HG03108 (cell line): ENCODE measurements at regions not wholly inside any gene's neighbourhood (a gene's known extent, or its start where the extent isn't known, plus 50 kb on each side); places are given as distances from the start of the nearest gene placed in this dataset.

Experiments used
- ATAC-seq: cut with Tn5 transposase; IDR thresholded peaks from one replicate; pipeline ENCODE4 v1.9.1; 2021; ENCODE audit warnings: moderate library complexity; ENCODE audit not compliant: unreplicated experiment

DNA sequence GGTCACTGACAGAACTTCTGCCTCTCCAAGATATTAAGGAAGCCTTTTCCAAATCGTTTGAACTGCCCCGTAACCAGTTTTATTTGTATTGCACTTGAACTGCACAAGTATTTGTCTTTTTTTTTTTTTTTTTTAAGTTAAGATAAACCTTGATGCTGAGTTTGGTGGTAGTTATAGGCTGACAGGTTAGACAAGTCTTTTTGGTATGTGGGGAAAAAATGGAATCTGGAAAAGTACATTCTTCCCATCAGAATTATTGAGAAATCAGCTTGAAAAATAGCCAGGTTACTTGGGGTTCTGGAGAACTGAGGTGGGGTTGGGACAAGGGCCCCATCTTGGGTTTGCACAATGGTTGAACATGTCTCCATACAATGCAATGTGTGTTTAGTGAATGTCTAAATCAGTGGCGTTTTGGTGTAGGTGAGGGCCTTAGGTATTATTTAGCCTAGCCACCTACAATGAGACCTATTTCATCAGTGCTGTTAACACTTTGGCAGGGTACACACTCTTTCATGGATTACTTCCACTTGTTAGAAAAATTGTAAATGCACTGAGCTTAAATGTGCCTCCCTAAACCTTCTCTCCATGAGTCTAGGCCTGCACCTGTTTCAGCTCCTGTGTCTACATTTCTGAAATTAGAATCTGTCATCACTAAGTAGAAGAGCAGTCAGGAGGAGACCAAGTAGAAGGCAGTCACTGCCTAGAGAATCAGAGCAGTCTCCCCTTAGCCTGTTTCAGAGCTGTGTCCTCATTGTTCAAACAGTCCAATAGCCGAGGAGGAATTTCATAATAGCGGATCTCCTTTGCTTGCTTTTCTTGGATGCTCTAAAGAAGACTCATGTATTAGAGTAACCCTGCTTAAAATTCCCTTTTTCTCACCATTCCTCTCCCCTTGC is 140.0 kb upstream of the HMHB1 start:
- no peak for ATAC-seq

DNA sequence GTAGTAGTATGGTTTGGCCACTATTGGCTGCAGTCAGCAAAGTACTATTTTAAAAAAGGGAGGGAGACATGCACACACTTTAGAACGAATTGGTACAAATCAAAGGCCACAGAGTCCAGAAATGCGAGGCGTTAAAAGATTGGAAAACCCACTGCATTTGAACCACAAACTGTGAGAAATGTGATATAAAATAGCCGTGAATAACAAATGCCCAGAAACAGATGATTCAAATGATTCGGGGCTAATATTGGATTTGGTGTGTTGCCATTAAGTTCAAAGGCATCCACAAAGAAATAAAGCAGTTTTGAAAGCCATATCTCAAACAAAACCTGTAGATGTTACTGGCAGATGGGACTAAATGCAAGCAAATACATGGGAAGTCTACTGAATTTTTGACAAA is 140.9 kb upstream of the HMHB1 start:
- ATAC-seq: no peak

DNA sequence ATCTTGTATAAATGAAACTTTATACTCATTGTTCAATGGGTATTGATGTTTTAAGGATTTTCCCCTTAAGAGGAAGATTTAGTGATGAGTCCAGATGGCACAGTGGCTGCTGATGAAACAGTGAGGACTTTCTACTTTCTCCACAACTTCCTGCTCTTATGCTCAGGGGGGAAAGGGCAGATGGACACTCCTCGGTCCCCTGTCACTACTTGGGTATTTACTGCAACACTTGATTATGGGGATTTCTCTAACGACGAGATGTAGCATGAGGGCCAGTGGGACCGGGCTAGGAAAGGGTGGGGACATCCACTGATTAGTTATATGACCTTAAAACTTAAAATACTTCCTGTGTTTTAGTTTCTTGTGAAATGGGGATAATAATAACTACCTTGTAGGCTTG is 146.1 kb upstream of the HMHB1 start:
- ATAC-seq: no peak

DNA sequence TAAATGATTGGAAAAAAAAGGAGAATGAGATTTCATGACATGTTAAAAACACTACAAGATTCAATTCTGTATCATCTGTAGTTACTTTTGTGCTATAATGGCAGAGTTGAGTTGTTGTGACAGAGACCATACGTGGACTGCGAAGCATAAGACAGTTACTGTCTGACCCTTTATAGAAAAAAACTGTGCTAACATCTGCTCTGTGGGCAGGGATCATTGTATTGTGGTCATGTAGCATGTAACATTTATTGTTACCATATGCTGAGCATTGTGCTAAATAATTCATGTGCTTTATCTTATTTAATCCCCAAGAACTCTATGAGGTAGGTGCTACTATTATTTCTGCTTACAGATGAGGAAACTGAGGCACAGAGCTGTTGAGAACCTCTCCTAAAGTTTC is 147.3 kb upstream of the HMHB1 start:
- ATAC-seq: no peak

DNA sequence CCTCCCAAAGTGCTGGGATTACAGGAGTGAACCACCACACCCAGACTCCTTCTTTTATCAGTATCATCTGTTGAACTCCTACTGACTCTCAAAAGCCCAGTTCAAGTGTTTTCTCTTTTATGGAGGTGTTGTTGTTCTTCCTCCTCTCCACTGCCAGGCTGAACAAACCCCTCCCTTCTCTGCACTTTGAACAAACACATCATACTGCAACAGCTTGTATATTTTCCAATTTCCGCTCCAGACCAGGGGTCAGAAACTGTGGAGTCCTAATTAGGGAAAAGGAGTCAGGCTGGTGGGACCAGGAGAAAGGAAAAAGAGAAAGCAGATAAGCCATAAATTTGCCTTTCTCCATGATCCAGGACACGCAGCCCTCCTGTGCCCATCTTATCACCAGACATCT is 148.1 kb upstream of the HMHB1 start:
- ATAC-seq: no peak

DNA sequence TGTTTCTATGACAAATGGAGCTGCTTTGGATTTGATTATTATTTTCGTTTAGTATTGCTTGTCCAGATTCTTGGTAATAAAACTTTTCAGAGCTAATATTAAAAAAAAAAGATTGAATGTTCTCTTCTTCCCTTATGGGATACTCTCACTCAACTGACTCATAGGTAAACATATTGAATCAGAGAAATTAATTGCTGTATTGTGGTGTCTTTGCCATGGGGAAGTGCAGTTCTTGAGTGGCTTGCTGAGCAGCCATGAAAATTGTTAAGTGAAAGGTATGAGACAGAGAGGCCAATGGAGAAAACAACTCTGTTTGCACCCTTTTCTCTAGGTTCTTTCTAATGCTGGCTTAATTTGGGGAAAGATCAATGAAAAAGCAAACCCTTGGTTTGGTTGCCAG is 149.9 kb upstream of the HMHB1 start:
- ATAC-seq: no peak

DNA sequence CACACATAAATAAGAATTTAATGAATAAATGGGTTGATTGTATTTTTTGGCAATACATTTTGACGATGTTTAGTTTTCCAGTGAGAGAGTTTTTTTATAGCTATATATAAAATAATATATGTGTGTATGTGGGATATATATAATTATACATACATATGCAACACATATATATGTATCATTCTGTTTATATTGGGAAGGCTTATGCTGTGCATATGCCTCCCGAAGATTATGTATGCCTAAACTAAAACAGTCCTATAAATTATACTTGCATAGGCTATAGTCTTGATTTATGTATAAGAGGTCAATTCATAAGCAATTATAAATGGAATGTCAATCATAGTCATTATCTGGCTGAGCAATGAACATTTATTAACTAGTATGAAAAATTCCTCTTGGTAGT is 151.3 kb upstream of the HMHB1 start:
- no peak for ATAC-seq

DNA sequence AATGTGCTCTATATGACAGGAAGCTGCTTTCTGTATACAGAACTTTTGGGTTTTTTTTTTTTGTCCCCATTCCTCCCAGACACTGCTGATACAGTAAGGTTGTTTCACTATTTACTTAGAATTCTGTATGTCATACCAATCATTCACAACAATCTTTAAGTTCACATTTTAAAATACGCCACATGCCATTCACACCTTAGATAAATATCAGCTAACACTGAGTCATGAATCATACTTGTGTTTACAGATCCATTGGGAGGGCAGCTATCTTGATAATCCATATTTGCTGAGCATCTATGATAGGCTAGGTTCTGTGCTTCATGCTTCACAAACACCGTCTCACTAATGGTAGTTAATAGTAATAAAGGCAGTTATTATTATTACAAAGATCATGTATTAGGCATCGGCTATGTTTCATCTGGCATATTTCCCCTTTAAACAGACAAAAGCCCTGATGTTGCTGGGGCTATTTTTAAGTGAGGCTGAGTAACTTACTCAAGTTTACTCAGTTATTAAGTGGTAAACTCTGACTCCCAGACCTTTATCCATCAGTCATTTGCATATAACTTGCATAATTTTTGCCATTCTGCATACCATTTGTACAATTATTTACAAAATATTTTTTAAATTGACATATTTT is 152.2 kb upstream of the HMHB1 start:
- ATAC-seq: no peak

DNA sequence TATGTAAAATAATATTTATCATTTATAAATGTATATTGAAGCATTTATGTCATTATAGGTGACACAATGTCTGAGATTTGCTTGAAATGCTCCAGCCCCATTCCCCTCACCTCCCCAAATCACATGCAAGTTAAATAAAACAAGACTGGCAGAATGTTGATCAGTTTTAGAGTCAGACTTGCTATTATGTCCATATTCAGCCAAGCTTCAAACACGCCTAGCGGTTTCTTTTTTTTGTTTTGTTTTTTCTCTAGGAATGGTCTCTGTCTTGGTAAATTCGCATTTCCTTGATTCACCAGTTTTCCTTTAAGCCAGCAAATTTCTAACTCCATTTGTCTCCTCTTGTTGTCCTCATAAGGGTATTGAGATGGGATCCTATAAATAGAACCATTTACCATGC is 153.0 kb upstream of the HMHB1 start:
- ATAC-seq: no peak

DNA sequence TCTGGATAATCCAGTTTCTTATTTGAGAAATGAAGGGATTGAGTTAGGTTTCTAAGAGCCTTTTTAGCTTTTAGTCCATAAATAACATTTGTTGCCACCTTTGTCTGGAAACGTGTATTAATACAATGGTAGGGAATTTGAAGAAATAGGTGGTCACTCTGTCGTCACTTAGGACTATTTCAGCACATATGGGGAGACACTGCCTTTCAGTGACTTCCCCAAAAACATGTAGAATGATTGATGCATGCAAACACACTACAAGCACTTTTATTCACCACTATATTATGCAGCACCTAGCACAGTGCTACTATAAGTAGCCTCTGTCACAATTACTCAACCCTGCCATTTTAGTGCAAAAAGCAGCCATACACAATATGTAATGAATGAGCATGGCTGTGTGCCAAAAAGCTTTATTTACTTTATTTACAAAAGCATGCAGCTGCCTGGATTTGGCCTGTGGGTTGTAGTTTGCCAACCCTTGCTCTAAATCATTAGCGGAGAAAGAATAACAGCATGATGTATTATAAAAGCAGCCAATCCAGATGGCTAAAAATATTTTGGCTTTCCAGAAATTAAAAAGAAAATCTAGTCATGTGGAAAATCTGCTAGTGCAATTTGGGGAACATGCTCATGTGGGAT is 154.2 kb upstream of the HMHB1 start:
- no peak for ATAC-seq

DNA sequence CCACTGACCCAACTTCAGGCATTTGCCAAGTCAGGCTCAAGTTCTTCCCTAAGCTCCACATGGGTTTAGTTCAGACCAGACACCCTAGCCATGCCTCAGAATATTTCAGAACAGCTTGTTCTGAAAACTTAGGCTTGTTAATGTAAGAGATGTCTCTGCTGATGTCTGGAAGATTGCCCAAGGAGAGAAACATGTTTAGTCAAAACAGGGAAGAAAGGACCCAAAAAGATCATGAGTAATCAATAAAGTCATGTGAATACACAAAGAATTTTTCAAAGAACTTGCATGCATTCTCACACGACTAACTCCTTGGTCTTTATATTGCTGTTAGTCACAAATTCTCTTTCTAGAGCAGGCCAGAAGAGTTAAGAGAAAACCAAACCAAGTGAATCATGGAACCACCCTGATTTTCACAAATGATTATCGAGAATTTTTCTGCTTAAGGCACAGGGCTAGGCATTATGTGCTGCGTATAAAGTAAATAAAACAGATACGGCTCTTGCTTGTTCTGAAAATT is 158.1 kb upstream of the HMHB1 start:
- no peak for ATAC-seq

DNA sequence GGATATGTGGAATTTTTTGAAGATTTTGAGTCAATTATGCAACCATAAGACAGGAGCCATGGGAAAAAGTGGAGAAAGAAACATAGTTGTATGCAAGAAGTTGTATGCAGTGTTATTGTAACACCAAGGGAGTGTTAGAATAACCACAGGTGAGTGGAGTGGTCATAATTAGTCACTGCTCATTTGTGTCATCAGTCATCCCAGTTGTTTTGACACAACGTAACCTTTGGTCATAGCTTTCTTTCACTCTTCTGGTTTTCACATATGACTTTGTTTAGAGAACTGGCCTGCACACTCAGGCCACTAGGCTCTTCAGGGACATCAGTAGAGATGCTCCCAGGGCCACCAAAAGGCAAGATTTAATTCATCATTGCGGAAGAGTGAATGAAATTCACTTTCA is 158.7 kb upstream of the HMHB1 start:
- no peak for ATAC-seq

DNA sequence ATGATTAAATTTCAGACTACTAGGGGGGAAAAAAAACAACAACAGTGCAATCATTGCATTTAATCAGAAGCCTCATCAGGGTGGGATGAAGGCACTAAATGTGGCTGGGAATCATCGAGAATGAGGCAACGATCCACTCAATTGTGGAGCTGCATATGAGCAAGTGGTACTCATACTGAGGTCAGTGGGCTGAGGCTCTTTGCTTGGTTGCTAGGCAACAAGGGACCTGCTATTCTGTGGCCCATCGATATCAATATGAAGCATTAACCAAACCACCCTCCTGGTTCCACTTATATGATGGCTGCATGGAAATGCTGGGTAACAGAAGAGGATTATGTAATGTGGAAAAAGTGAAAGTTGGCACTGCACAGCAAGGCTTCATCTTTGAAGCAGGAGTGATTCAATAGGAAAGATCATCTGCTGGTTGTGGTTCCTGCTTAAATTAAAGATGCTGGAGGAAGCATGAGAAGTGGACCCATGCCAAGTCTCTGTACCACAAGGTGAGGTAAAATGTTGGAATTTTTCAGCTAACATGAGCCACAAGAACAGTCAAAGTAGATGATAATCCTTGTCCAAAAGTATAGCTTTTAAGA is 159.8 kb upstream of the HMHB1 start:
- no peak for ATAC-seq

DNA sequence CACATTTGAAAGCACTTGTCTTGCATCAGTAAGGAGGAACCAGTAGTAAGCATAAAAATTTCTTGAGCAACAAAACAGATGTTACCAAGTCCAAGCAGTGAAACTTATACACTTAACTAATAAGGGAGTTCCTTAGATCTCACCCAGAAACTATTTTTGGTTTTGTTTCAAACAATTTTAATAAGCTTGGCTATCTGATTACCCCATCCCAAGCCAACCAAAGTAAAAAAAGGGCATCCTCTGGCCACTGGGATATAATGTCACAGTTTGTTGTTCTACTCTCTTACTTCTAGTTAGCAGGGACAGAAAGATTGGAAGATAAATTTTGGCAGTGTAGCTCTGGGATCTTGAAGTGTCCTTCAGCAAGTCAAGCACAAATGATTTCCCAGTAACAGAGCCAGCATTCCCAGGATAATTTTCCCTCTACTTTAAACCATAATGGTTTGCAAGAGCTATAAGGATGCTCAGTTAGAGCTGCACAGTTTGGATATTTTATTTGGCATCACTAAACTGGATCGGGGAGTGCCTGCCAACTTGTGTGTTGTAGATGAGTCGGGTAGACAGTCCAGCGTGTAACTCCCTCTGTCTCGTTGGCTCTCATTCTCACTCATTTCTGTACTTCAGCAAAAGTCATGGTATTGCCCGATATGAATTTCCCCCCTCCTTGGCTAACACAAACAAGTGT is 161.9 kb upstream of the HMHB1 start:
- no peak for ATAC-seq

DNA sequence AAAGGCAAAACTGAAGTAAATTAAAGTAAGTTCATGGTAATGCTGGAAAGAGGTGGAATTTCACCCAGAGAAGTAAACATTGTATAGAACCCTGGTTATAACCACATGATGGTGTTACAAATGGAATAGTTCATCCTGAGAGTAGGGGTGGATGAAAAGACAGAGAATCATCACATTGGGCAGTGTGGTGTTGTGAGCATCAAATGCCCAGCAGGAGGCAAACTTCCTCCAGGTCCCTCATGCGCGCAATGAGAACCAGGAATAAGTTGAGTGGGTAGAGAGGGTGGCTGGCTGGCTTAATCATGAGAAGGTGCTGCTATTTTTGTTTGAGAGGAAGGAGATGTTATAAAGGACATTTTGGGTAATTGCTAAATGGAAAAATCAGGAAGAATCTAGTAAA is 163.3 kb upstream of the HMHB1 start:
- ATAC-seq: no peak

DNA sequence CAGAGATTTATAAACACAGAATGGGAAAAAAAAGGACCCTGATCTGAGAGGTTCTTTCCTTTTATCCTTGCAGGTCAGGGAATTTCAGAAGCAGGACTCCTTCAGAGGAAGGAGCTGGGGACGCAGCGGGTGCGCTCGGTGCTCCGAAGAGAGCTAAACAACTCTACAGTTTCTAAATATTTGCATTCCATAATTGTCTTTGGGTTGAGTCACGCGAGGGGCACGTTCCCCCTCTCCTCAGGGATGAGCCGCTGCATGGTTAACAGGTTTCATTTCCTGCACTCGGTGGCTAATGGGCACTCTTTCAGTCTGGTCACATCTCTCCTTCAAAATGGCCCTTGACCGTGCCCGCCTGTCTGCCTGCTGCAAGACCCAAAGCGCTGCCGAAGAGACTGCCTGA is 165.0 kb upstream of the HMHB1 start:
- ATAC-seq: no peak

DNA sequence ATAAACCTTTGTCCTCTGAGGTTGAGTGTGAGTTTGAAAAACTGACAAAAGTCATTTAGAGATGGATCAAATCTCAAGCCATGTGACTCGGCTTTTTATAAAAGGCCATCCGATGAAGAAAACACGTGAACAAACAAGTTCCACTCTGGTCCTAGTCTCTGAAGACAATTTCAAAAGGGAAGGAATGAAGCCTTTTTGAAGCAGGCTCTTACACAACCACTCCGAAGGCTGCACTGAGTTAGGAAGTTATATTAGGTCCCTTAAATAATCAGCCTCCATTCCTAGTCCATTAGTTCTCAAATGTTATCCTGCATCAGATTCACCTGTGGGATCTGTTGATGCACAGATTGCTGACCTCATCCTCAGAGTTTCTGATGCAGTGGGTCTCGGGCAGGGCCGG is 166.6 kb upstream of the HMHB1 start:
- no peak for ATAC-seq

DNA sequence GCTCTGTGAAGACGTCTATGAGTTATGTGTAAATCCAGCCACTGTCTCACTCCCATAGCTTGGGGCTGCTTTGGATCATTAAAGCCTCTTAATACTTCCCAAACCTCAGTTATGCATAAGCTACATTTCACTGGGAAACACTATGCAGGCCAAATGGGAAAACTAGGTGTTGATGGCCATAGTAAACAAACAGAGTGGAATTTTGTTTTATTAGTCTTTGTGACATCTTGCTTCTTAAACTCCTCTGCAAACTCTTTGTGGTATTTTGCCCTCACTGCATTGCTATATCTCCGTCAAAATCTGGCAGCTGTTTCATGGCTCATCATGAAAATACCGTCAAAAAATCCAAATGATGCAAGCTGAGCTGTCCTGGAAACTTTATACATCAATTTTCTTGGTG is 167.2 kb upstream of the HMHB1 start:
- ATAC-seq: no peak

DNA sequence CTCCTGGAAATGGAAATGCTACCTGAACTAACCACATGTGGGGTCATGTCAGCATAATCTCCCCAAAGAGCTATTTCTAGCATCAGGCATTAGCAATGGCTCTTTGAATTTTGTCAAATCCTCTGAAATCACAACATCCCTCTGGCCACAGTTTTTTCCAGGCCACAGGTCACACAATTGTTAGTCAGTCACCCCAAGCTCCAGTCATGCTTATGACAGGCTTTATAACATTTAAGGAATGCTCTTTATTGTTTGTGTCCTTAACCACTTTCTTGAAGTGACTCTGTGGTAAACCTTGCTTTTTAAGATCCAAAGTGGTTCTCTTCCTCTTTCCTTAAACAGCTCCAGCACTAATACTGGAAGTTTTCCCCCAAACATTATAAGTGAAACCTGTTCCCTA is 169.2 kb upstream of the HMHB1 start:
- no peak for ATAC-seq

DNA sequence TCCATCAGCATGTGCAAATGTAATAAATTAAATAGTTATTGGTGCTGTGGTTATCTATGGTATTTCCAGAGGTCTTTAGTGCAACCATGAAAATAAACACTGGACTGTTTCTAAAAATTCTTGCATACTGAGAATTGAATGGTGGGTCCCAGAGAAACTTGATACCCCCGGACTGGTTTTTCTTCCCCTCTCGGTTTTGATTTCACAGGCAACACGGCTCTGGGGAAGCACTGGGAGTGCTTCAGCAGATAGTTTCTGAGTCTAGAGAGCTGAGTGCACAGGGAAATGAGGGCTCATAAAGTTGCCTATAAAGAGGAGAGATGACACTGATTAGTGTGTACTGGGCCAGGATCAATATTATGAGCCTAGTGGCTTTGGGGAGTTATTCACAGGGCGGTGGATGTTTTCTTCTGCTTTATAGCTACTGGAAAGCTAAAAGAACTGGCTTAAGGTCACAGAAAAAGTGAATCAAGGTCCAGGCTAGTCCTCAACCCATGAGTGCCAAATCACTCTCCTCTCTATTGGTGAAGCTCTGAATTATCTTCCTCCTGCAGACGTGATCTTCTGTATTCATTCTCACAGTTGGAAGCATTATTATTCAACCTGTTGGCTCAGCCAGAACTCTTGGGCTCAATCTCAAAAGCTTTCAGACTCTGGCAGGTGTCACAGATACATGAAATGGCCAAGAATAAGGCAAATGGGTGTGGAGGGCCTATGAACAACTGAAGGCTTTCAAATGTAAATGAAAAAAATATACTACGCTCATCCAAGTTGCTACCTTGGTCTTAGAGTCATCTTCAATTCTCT is 170.2 kb upstream of the HMHB1 start:
- peak; percentile 56 for ATAC-seq
